ENCODE measurements at regions not wholly inside any gene's neighbourhood (a gene's known extent, or its start where the extent isn't known, plus 50 kb on each side); places are given as distances from the start of the nearest gene placed in this dataset.

GRCh38 chr9:115978659-115979096, 174.9 kb upstream of the PAPPA start:
- Mint-ChIP-seq H3K36me3 (ENCODE audit: low read depth) (no peaks in the 10 kb centered on the region), H3K27me3 (ENCODE audit: insufficient read depth) (no peaks in the 10 kb centered on the region), H3K27ac (no peak overlapping the region), H3K4me1 (peaks cover 7% of the 10 kb centered on the region), H3K4me3 (no peak overlapping the region), H3K9me3 (no peaks in the 10 kb centered on the region)
- Histone ChIP-seq H3K4me1 (ENCODE audit: control insufficient read depth, insufficient read depth, low read length) (no peaks in the 10 kb centered on the region), H3K9ac (ENCODE audit: extremely low read depth, low read length, poor library complexity, severe bottlenecking) (no peak overlapping the region), H3K4me3 (ENCODE audit: low read length) (no peak overlapping the region), H3K27ac (ENCODE audit: low read depth, low read length) (no peak overlapping the region), H3K36me3 (ENCODE audit: control insufficient read depth, insufficient read depth, low read length) (no peaks in the 10 kb centered on the region), H3K27me3 (ENCODE audit: control insufficient read depth, insufficient read depth, low read length, poor library complexity, severe bottlenecking) (no peaks in the 10 kb centered on the region), H3K9me3 (ENCODE audit: control insufficient read depth, low read length) (no peaks in the 10 kb centered on the region)
- 83 to 86% methylated on average over 2 to 3 of the region's 3 CpGs for WGBS, 2 experiments (ENCODE audit: insufficient coverage in 1 of 2, insufficient read length in 1 of 2)
- DNase-seq = no peak
- TF ChIP-seq, protein P1, sequence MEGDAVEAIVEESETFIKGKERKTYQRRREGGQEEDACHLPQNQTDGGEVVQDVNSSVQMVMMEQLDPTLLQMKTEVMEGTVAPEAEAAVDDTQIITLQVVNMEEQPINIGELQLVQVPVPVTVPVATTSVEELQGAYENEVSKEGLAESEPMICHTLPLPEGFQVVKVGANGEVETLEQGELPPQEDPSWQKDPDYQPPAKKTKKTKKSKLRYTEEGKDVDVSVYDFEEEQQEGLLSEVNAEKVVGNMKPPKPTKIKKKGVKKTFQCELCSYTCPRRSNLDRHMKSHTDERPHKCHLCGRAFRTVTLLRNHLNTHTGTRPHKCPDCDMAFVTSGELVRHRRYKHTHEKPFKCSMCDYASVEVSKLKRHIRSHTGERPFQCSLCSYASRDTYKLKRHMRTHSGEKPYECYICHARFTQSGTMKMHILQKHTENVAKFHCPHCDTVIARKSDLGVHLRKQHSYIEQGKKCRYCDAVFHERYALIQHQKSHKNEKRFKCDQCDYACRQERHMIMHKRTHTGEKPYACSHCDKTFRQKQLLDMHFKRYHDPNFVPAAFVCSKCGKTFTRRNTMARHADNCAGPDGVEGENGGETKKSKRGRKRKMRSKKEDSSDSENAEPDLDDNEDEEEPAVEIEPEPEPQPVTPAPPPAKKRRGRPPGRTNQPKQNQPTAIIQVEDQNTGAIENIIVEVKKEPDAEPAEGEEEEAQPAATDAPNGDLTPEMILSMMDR (conservative IDR thresholded peaks at IDR 0.05) = no peak

GRCh38 chr9:115980054-115980453, 173.5 kb upstream of the PAPPA start:
- H3K27me3 Mint-ChIP-seq (ENCODE audit: insufficient read depth) = no peaks in the 10 kb centered on the region
- H3K9me3 Mint-ChIP-seq = no peaks in the 10 kb centered on the region
- H3K9me3 ChIP-seq (ENCODE audit: control insufficient read depth, low read length) = no peaks in the 10 kb centered on the region
- H3K27me3 ChIP-seq (ENCODE audit: control insufficient read depth, insufficient read depth, low read length, poor library complexity, severe bottlenecking) = no peaks in the 10 kb centered on the region
- no peaks in the 10 kb centered on the region for H3K36me3 ChIP-seq (ENCODE audit: control insufficient read depth, insufficient read depth, low read length)
- no peaks in the 10 kb centered on the region for H3K36me3 Mint-ChIP-seq (ENCODE audit: low read depth)
- TF ChIP-seq, protein P1 (conservative IDR thresholded peaks at IDR 0.05) = no peak
- H3K27ac ChIP-seq (ENCODE audit: low read depth, low read length) = no peak overlapping the region
- DNase-seq = no peak
- H3K4me3 ChIP-seq (ENCODE audit: low read length) = no peak overlapping the region
- no peak overlapping the region for H3K27ac Mint-ChIP-seq
- no peaks in the 10 kb centered on the region for H3K4me1 ChIP-seq (ENCODE audit: control insufficient read depth, insufficient read depth, low read length)
- 83% methylated on average over 2 of the region's 2 CpGs; no CpG with 5 or more reads in 1 of the 2 experiments for WGBS, 2 experiments (ENCODE audit: insufficient coverage in 1 of 2, insufficient read length in 1 of 2)
- no peak overlapping the region for H3K9ac ChIP-seq (ENCODE audit: extremely low read depth, low read length, poor library complexity, severe bottlenecking)
- peaks cover 7% of the 10 kb centered on the region for H3K4me1 Mint-ChIP-seq
- H3K4me3 Mint-ChIP-seq = no peak overlapping the region

DNA sequence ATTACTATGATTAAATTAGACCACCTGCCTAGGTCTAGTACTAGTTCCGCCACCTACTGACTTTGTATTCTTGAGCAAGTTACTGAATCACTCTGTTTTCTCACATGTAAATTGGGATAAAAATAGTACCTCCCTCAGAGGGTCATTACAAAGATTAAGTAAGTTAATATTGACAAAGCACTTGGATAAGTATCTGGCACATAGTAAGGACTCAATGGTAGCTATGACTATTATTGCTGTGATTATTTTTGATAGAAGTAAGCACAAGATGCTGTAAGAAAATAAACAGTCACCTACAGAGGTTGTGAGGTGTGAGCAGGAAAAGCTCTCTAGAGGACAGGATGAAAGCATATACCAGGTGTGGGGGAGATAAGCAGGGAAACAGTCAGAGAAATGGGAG, 173.1 kb upstream of the PAPPA start:
- no peaks in the 10 kb centered on the region for H3K36me3 Mint-ChIP-seq (ENCODE audit: low read depth)
- H3K4me1 Mint-ChIP-seq = peaks cover 7% of the 10 kb centered on the region
- H3K4me3 Mint-ChIP-seq = no peak overlapping the region
- Histone ChIP-seq H3K9ac (ENCODE audit: extremely low read depth, low read length, poor library complexity, severe bottlenecking) (no peak overlapping the region), H3K4me1 (ENCODE audit: control insufficient read depth, insufficient read depth, low read length) (no peaks in the 10 kb centered on the region), H3K27ac (ENCODE audit: low read depth, low read length) (no peak overlapping the region), H3K9me3 (ENCODE audit: control insufficient read depth, low read length) (no peaks in the 10 kb centered on the region), H3K36me3 (ENCODE audit: control insufficient read depth, insufficient read depth, low read length) (no peaks in the 10 kb centered on the region), H3K4me3 (ENCODE audit: low read length) (no peak overlapping the region), H3K27me3 (ENCODE audit: control insufficient read depth, insufficient read depth, low read length, poor library complexity, severe bottlenecking) (no peaks in the 10 kb centered on the region)
- WGBS, 2 experiments (ENCODE audit: insufficient coverage in 1 of 2, insufficient read length in 1 of 2) = 93% methylated on average over 1 of the region's 1 CpG; no CpG with 5 or more reads in 1 of the 2 experiments
- TF ChIP-seq, protein P1 (conservative IDR thresholded peaks at IDR 0.05) = no peak
- no peak overlapping the region for H3K27ac Mint-ChIP-seq
- no peaks in the 10 kb centered on the region for H3K27me3 Mint-ChIP-seq (ENCODE audit: insufficient read depth)
- no peak for DNase-seq
- H3K9me3 Mint-ChIP-seq = no peaks in the 10 kb centered on the region

Data from endodermal cell (in vitro differentiated cells).